Activated CD8-positive, alpha-beta memory T cell treated with anti-CD3 and anti-CD28 coated beads for 48 hours (primary cell): ENCODE measurements at regions not wholly inside any gene's neighbourhood (a gene's known extent, or its start where the extent isn't known, plus 50 kb on each side); places are given as distances from the start of the nearest gene placed in this dataset.

Experiments
- DNase-seq, 3 experiments: peaks; one replicate each; pipeline ENCODE4 v3.0.0-alpha.2; 2020; ENCODE audit warnings: low read depth in 2 of 3, low spot score in 2 of 3

GRCh38 chr4:63526251-63526650 lies 883.0 kb downstream of the TECRL start:
- no peak for DNase-seq

GRCh38 chr4:63524764-63525163 lies 884.5 kb downstream of the TECRL start:
- no peak for DNase-seq

GRCh38 chr4:63505714-63506460 lies 903.4 kb downstream of the TECRL start:
- DNase-seq = no peak

- no peak for DNase-seq
Observed at GRCh38 chr4:63493265-63493664, 916.0 kb downstream of the TECRL start.

GRCh38 chr4:63492515-63492914 lies 916.7 kb downstream of the TECRL start:
- no peak for DNase-seq

GRCh38 chr4:63464393-63464792 lies 944.9 kb downstream of the TECRL start:
- DNase-seq = no peak

GRCh38 chr4:63460075-63460474 lies 949.2 kb downstream of the TECRL start:
- DNase-seq = no peak

- DNase-seq = no peak
Observed at GRCh38 chr4:63459329-63459728, 949.9 kb downstream of the TECRL start.

GRCh38 chr4:63458010-63458409 lies 951.2 kb downstream of the TECRL start:
- DNase-seq = no peak

- DNase-seq = no peak
Observed at GRCh38 chr4:63440236-63440635, 969.0 kb downstream of the TECRL start.

GRCh38 chr4:63430105-63430504 lies 979.1 kb downstream of the TECRL start:
- DNase-seq = no peak

- no peak for DNase-seq
Observed at GRCh38 chr4:63396269-63396668, 1013.0 kb downstream of the TECRL start.

- no peak for DNase-seq
Observed at GRCh38 chr4:63393544-63393943, 1015.7 kb downstream of the TECRL start.

- DNase-seq = no peak
Observed at GRCh38 chr4:63379750-63380522, 1029.3 kb downstream of the TECRL start.

GRCh38 chr4:63371001-63371400 lies 1038.2 kb downstream of the TECRL start:
- no peak for DNase-seq

GRCh38 chr4:63361628-63362027 lies 1047.6 kb downstream of the TECRL start:
- DNase-seq = no peak

- no peak for DNase-seq
Observed at GRCh38 chr4:63361066-63361465, 1048.2 kb downstream of the TECRL start.

- no peak for DNase-seq
Observed at GRCh38 chr4:63349674-63350025, 1059.6 kb downstream of the TECRL start.

- no peak for DNase-seq
Observed at GRCh38 chr4:63348735-63349673, 1060.2 kb downstream of the TECRL start.

GRCh38 chr4:63325140-63325539 lies 1084.1 kb downstream of the TECRL start:
- no peak for DNase-seq

GRCh38 chr4:63316633-63317032 lies 1092.6 kb downstream of the TECRL start:
- DNase-seq = no peak

- DNase-seq = no peak
Observed at GRCh38 chr4:63315651-63316050, 1093.6 kb downstream of the TECRL start.
